Esophagus squamous epithelium (tissue), 5 donors: ENCODE measurements at regions not wholly inside any gene's neighbourhood (a gene's known extent, or its start where the extent isn't known, plus 50 kb on each side); places are given as distances from the start of the nearest gene placed in this dataset.

Experiments used
- DNase-seq: peaks from one replicate; lab custom pipeline; 2025; lab: John Stamatoyannopoulos, UW
- H3K27ac ChIP-seq, 4 donors: fragments of 200-600 bp; sonication (generic); one replicate each; pipeline ENCODE4 v1.5.1; 2016 to 2019; ENCODE audit warnings: mild to moderate bottlenecking in 1 of 4
- H3K27me3 ChIP-seq, 4 donors: fragments of 200-600 bp; sonication (generic); 1 replicate in 3 of 4; 2 replicates in 1 of 4; pipeline versions ENCODE4 v1.5.1 to v1.6.0; 2017 to 2021; ENCODE audit warnings: antibody characterized with exemption in 1 of 4
- H3K36me3 ChIP-seq, 3 donors: fragments of 200-600 bp; sonication (generic); one replicate each; pipeline ENCODE4 v1.5.1; 2016 to 2019
- H3K4me1 ChIP-seq, 3 donors: fragments of 200-600 bp; sonication (generic); one replicate each; pipeline ENCODE4 v1.5.1; 2017 to 2019
- H3K4me3 ChIP-seq, 4 donors: fragments of 200-600 bp; sonication (generic); 1 replicate in 3 of 4; 2 replicates in 1 of 4; pipeline ENCODE4 v1.5.1; 2016 to 2019; ENCODE audit warnings: mild to moderate bottlenecking in 2 of 4, moderate library complexity in 1 of 4
- H3K9me3 ChIP-seq, 3 donors: fragments of 200-600 bp; sonication (generic); one replicate each; pipeline ENCODE4 v1.5.1; 2016 to 2019
- POLR2A ChIP-seq, 4 donors: fragments of 450-650 bp; IDR thresholded peaks; one replicate each; pipeline ENCODE4 v1.6.1; 2017; ENCODE audit warnings: antibody characterized with exemption in 4 of 4, mild to moderate bottlenecking in 4 of 4, moderate library complexity in 3 of 4
- WGBS, 2 donors: methylation state at CpG; one replicate each; pipeline ENCODE4 v1.1.5; 2018; 5-methylcytosine and 5-hydroxymethylcytosine counted together
- intact Hi-C: fragments of 100-400 bp; cut with DNase I; formaldehyde crosslinking; loops from one replicate; pipeline ENCODE4 v1.15.0; 2022
- TF ChIP-seq, protein P1 (sequence below), 6 experiments: fragments of 450-650 bp in 4 of 6; fragments of 200-600 bp in 2 of 6; sonication (generic) in 2 of 6; IDR thresholded peaks; one replicate each; pipeline ENCODE4 v1.5.1; 2016 to 2019; ENCODE audit warnings: antibody characterized with exemption in 6 of 6, mild to moderate bottlenecking in 4 of 6, moderate library complexity in 4 of 6
- donor health status: DM: yes; HTN: yes; CAD: no.

DNA sequence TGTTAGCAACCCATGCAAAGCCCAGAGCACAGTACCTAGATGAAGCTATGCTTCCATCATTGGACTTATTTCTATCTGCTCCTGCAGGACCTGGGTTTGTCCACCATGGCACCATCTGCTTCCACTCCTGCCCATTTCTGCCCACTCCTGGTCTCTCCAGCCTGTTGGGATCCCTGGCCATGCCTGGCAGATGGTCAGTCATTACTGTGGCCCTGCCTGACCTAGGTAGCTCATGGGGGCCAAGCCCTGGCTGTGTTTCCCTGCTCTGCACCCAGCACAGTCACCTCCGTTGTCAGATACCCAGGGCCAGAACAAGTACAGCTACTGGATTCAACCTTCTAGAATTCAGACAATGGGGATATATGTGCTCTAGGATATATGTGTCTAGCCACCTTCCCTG, 185.8 kb upstream of the TLE3 start:
- 33 to 56% methylated on average over 1 of the region's 1 CpG for WGBS, 2 donors
- no peak for DNase-seq
- no peak overlapping the region for H3K4me3 ChIP-seq
- H3K4me1 ChIP-seq, result peaks cover 0 to 7% (median 0%) of the 10 kb centered on the region in 3 donors
- TF ChIP-seq POLR2A (IDR thresholded peaks at IDR 0.05), result no peak
- TF ChIP-seq, protein P1, sequence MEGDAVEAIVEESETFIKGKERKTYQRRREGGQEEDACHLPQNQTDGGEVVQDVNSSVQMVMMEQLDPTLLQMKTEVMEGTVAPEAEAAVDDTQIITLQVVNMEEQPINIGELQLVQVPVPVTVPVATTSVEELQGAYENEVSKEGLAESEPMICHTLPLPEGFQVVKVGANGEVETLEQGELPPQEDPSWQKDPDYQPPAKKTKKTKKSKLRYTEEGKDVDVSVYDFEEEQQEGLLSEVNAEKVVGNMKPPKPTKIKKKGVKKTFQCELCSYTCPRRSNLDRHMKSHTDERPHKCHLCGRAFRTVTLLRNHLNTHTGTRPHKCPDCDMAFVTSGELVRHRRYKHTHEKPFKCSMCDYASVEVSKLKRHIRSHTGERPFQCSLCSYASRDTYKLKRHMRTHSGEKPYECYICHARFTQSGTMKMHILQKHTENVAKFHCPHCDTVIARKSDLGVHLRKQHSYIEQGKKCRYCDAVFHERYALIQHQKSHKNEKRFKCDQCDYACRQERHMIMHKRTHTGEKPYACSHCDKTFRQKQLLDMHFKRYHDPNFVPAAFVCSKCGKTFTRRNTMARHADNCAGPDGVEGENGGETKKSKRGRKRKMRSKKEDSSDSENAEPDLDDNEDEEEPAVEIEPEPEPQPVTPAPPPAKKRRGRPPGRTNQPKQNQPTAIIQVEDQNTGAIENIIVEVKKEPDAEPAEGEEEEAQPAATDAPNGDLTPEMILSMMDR (IDR thresholded peaks at IDR 0.05), result no peak
- no peaks in the 10 kb centered on the region for H3K36me3 ChIP-seq
- H3K27me3 ChIP-seq, result peaks cover 0 to 3% (median 0%) of the 10 kb centered on the region in 4 donors
- intact Hi-C loops, result no loop called here
- H3K27ac ChIP-seq, result no peak overlapping the region
- no peaks in the 10 kb centered on the region for H3K9me3 ChIP-seq

DNA sequence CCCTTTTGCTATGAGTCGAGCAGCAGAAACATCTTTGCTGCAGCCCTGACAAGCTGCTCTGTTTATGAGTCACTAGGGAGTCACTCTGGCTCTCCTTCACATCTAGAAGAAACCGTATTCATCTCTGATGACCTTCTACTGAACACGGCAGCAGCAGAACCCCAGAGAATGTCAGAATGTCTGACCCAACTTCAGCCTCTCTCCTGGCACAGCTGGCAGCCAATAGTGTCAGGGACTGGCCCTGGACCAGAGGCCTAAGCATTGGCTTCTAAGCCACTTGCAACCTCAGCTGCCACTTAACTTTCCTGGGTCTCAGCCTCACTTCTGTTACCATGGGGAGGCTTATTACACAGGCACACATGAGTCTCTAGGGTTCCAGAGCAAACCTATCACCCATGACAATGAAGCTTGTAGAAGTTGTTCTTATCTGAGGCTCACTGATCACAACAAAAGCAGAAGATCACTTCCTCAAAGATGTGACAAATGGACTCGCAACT, 184.1 kb upstream of the TLE3 start:
- DNase-seq, result no peak
- Histone ChIP-seq H3K36me3 (no peaks in the 10 kb centered on the region), H3K27me3 (peaks cover 0 to 3% (median 0%) of the 10 kb centered on the region in 4 donors), H3K4me1 (peaks cover 0 to 7% (median 0%) of the 10 kb centered on the region in 3 donors), H3K4me3 (no peak overlapping the region), H3K27ac (no peak overlapping the region), H3K9me3 (no peaks in the 10 kb centered on the region)
- TF ChIP-seq, protein P1 (IDR thresholded peaks at IDR 0.05), result no peak
- no peak for TF ChIP-seq POLR2A (IDR thresholded peaks at IDR 0.05)
- 37 to 42% methylated on average over 4 of the region's 4 CpGs for WGBS, 2 donors
- intact Hi-C loops, result no loop called here

DNA sequence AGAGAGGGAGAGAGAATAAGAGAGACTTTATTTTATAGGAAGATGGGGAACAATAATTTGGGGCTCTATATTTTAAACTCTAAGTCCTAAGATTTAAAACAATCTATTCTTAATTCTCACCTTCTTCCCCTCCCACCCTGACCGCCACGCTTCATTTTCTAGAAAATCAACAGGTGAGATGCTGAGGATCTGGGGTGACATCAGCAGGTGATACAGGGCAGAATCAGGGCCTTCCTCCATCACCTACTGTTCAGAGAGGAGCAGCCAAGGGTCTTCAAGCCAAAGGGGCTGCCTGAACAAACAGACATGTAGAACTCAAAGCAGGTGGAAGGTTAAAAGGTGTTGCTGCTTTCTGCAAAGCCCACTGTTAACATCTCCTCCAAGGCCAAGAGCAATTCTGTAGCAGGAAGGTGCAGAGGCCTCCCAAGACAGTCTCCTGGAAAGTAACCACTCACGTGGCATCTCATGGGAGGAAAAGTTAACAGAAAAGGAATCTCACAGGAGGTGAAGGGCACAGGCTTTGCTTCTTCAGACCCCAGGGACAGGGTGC, 183.6 kb upstream of the TLE3 start:
- H3K4me3 ChIP-seq, result no peak overlapping the region
- no peak for TF ChIP-seq POLR2A (IDR thresholded peaks at IDR 0.05)
- TF ChIP-seq, protein P1 (IDR thresholded peaks at IDR 0.05), result no peak
- H3K36me3 ChIP-seq, result no peaks in the 10 kb centered on the region
- peaks cover 0 to 3% (median 0%) of the 10 kb centered on the region in 4 donors for H3K27me3 ChIP-seq
- no peak for DNase-seq
- intact Hi-C loops, result no loop called here
- no peaks in the 10 kb centered on the region for H3K9me3 ChIP-seq
- peaks cover 0 to 5% (median 0%) of the 10 kb centered on the region in 3 donors for H3K4me1 ChIP-seq
- 76 to 81% methylated on average over 3 of the region's 3 CpGs for WGBS, 2 donors
- no peak overlapping the region for H3K27ac ChIP-seq

DNA sequence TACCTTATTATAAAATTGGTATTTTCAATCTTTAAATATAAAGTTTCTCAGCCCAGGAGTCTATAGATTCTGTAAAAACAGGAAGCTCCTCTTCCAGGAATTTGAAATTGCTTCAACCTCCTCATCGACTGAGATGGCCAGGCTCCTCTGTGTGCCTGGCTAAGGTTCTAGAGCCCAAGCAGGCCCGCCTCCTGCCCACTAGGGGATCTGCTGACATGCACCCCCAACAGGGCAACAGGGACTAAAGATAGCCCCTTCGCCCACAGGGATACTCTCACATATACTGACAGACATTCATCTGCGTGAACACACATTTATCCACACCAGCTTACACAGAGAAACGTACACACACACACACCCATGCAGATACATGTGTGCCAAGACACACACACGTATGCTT, 183.1 kb upstream of the TLE3 start:
- no peaks in the 10 kb centered on the region for H3K9me3 ChIP-seq
- WGBS, 2 donors, result 86 to 88% methylated on average over 4 to 6 of the region's 6 CpGs
- H3K27ac ChIP-seq, result no peak overlapping the region
- H3K4me3 ChIP-seq, result no peak overlapping the region
- DNase-seq, result no peak
- no peaks in the 10 kb centered on the region for H3K4me1 ChIP-seq
- TF ChIP-seq, protein P1 (IDR thresholded peaks at IDR 0.05), result no peak
- no peak for TF ChIP-seq POLR2A (IDR thresholded peaks at IDR 0.05)
- intact Hi-C loops, result no loop called here
- H3K27me3 ChIP-seq, result peaks cover 0 to 3% (median 0%) of the 10 kb centered on the region in 4 donors
- no peaks in the 10 kb centered on the region for H3K36me3 ChIP-seq

DNA sequence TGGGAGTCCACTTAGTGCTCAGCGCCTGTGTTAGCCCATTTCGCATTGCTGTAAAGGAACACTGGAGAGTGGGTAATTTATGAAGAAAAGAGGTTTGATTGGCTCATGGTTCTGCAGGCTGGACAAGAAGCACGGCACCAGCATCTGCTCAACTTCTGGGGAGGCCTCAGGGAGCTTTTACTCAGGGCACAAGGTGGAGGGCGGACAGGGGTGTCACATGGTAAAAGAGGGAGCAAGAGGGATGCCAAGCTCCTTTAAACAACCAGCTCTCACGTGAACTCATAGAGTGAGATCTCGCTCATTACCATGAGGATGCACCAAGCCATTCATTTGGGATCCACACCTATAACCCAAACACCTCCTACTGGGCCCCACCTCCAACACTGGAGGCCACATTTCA, 181.4 kb upstream of the TLE3 start:
- no peak for TF ChIP-seq POLR2A (IDR thresholded peaks at IDR 0.05)
- TF ChIP-seq, protein P1 (IDR thresholded peaks at IDR 0.05), result no peak
- Histone ChIP-seq H3K36me3 (no peaks in the 10 kb centered on the region), H3K9me3 (no peaks in the 10 kb centered on the region), H3K27ac (no peak overlapping the region), H3K4me3 (no peak overlapping the region), H3K4me1 (no peaks in the 10 kb centered on the region), H3K27me3 (peaks cover 0 to 10% (median 0%) of the 10 kb centered on the region in 4 donors)
- intact Hi-C loops, result no loop called here
- DNase-seq, result no peak
- 72 to 87% methylated on average over 6 of the region's 6 CpGs for WGBS, 2 donors
